K562 (cell line): ENCODE measurements at regions not wholly inside any gene's neighbourhood (a gene's known extent, or its start where the extent isn't known, plus 50 kb on each side); places are given as distances from the start of the nearest gene placed in this dataset.

ENCODE experiments used
- ATAC-seq: fragments of 200-7000 bp; cut with Tn5 transposase; 3 replicates; pipeline ENCODE4 v1.9.1; 2020; ENCODE audit warnings: moderate library complexity
- BruUV-seq: library from RNA; stranded (reverse); fragments of 400-500 nt; replicated peaks from 2 replicates; lab custom pipeline; 2021; lab: Mats Ljungman, UMichigan
- CTCF ChIA-PET: fragments of 300-600 bp; formaldehyde crosslinking; extraction: SDS; loops from one replicate; lab custom pipeline; 2021; ENCODE audit warnings: low intra/inter-chr PET ratio; lab: Yijun Ruan, JAX
- POLR2A ChIA-PET: fragments of 300-600, 350-650 bp; sonication (Branson Sonifier 250); formaldehyde crosslinking; extraction: SDS; loops from one replicate; lab custom pipeline; 2021; ENCODE audit warnings: antibody characterized with exemption, inconsistent platforms; lab: Yijun Ruan, JAX
- DNase-seq, 4 experiments: peaks; one replicate each; pipeline versions ENCODE4 v3.0.0 to v3.0.0-alpha.2; 2011 to 2018; ENCODE audit warnings: low spot score in 3 of 4, mixed read lengths in 3 of 4; ENCODE audit errors: extremely low read depth in 1 of 4
- FAIRE-seq: peaks from 2 replicates; lab custom pipeline; 2011; peaks lifted over from hg19 to GRCh38; lab: Jason Lieb, UNC
- H2AFZ ChIP-seq: 2 replicates; pipeline ENCODE4 v1.6.0; 2011; ENCODE audit warnings: low read depth, low read length, control low read depth, inconsistent platforms
- H3K27ac ChIP-seq: fragments of 200-600 bp; 3 replicates; pipeline ENCODE4 v1.8.0; 2011; ENCODE audit warnings: low read depth, mild to moderate bottlenecking, control low read depth, inconsistent platforms, low read length, moderate library complexity, mixed read lengths; ENCODE audit errors: extremely low read depth
- H3K27me3 ChIP-seq, 2 experiments: fragments of 300-600 bp in 1 of 2; 2 replicates in 1 of 2; 3 replicates in 1 of 2; pipeline versions ENCODE4 v1.6.0 to v1.8.0; 2011; ENCODE audit warnings: inconsistent platforms in 2 of 2, low read length in 2 of 2, mild to moderate bottlenecking in 1 of 2, mixed read lengths in 1 of 2, moderate library complexity in 1 of 2; ENCODE audit not compliant: control insufficient read depth in 2 of 2, insufficient read depth in 2 of 2
- H3K36me3 ChIP-seq: fragments of 300-600 bp; 3 replicates; pipeline ENCODE4 v1.8.0; 2011; ENCODE audit warnings: mild to moderate bottlenecking, low read length, inconsistent platforms; ENCODE audit not compliant: control insufficient read depth, insufficient read depth
- H3K4me1 ChIP-seq, 2 experiments: fragments of 200-600 bp in 1 of 2; replicated peaks in 1 of 2; 2 replicates in 1 of 2; 3 replicates in 1 of 2; pipeline versions ENCODE4 v1.5.1 to v1.8.0; 2011; ENCODE audit warnings: inconsistent platforms in 2 of 2, low read length in 2 of 2, mild to moderate bottlenecking in 1 of 2, mixed read lengths in 1 of 2, moderate library complexity in 1 of 2; ENCODE audit not compliant: control insufficient read depth in 2 of 2, insufficient read depth in 2 of 2
- H3K4me2 ChIP-seq: 2 replicates; pipeline ENCODE4 v1.6.1; 2011; ENCODE audit warnings: low read length, control low read depth, inconsistent platforms, mixed read lengths; ENCODE audit not compliant: insufficient read depth
- H3K4me3 ChIP-seq: fragments of 200-600 bp; sonication (generic), shearing (Covaris generic); 2 replicates; pipeline ENCODE4 v1.5.1; 2016; ENCODE audit warnings: control low read depth, inconsistent platforms
- H3K79me2 ChIP-seq: fragments of 200-600 bp; 3 replicates; pipeline ENCODE4 v1.8.0; 2011; ENCODE audit warnings: low read length, inconsistent platforms; ENCODE audit not compliant: control insufficient read depth, insufficient read depth
- H3K9ac ChIP-seq, 2 experiments: 2 replicates each; pipeline versions ENCODE4 v1.6.0 to v1.6.1; 2011; ENCODE audit warnings: low read depth in 2 of 2, low read length in 2 of 2, control low read depth in 1 of 2, inconsistent platforms in 1 of 2, mild to moderate bottlenecking in 1 of 2, mixed read lengths in 1 of 2; ENCODE audit not compliant: insufficient read depth in 1 of 2
- H3K9me1 ChIP-seq: one replicate; pipeline ENCODE4 v1.6.0; 2011; ENCODE audit warnings: inconsistent platforms, mild to moderate bottlenecking, low read length, moderate library complexity; ENCODE audit not compliant: control insufficient read depth, insufficient read depth
- H3K9me3 ChIP-seq: replicated peaks from 2 replicates; pipeline ENCODE4 v1.5.1; 2011; ENCODE audit warnings: low read depth, low read length, inconsistent platforms; ENCODE audit not compliant: control insufficient read depth, insufficient read depth
- H4K20me1 ChIP-seq: replicated peaks from 2 replicates; pipeline ENCODE4 v1.6.1; 2011; ENCODE audit warnings: low read length, inconsistent platforms, mixed read lengths; ENCODE audit not compliant: control insufficient read depth, insufficient read depth
- ARHGAP35 ChIP-seq: fragments of 450-650 bp; IDR thresholded peaks from 2 replicates; pipeline ENCODE4 v1.6.1; 2018; ENCODE audit not compliant: partially characterized antibody
- C11orf30 ChIP-seq: fragments of 450-650 bp; IDR thresholded peaks from 2 replicates; pipeline ENCODE4 v1.6.1; 2016; ENCODE audit warnings: low read depth, mild to moderate bottlenecking
- CREM ChIP-seq: IDR thresholded peaks from 2 replicates; pipeline ENCODE4 v1.6.1; 2014; ENCODE audit warnings: antibody characterized with exemption, low read depth
- FOXA3 ChIP-seq, 2 experiments: fragments of 450-650 bp in 1 of 2; sonication (generic) in 1 of 2; formaldehyde crosslinking; IDR thresholded peaks in 1 of 2; conservative IDR thresholded peaks in 1 of 2; 2 replicates each; pipeline versions ENCODE4 v1.4.0 to v1.8.0; 2020 to 2022; ENCODE audit warnings: mild to moderate bottlenecking in 2 of 2, missing genetic modification reagents in 1 of 2
- HES1 ChIP-seq: fragments of 450-650 bp; IDR thresholded peaks from 2 replicates; pipeline ENCODE4 v1.6.1; 2016; ENCODE audit warnings: low read depth, mild to moderate bottlenecking, moderate library complexity
- L3MBTL2 ChIP-seq: fragments of 450-650 bp; IDR thresholded peaks from 2 replicates; pipeline ENCODE4 v1.6.1; 2016; ENCODE audit warnings: mild to moderate bottlenecking, moderate library complexity
- MTF1 ChIP-seq: fragments of 250-450 bp; sonication (Bioruptor Pico); IDR thresholded peaks from 2 replicates; pipeline ENCODE4 v1.9.0; 2021; ENCODE audit warnings: moderate library complexity, mild to moderate bottlenecking, inconsistent platforms, borderline replicate concordance
- PHTF2 ChIP-seq: fragments of 250-450 bp; sonication (Bioruptor Pico); IDR thresholded peaks from 2 replicates; pipeline ENCODE4 v1.5.0; 2021; ENCODE audit warnings: mild to moderate bottlenecking
- TFAP4 ChIP-seq: sonication (generic); formaldehyde crosslinking; IDR thresholded peaks from 2 replicates; pipeline ENCODE4 v1.8.0; 2022; ENCODE audit warnings: missing genetic modification reagents, mild to moderate bottlenecking, moderate library complexity, borderline replicate concordance
- ZNF431 ChIP-seq: sonication (generic); formaldehyde crosslinking; IDR thresholded peaks from 2 replicates; pipeline ENCODE4 v1.8.0; 2022; ENCODE audit warnings: mild to moderate bottlenecking, missing genetic modification reagents
- WGBS: fragments of 100-300 bp; shearing (Covaris generic); methylation state at CpG from one replicate; pipeline ENCODE4 v1.1.6; 2016; ENCODE audit warnings: low coverage, mixed read lengths; ENCODE audit not compliant: insufficient coverage; ENCODE audit errors: missing lambda C conversion rate; 5-methylcytosine and 5-hydroxymethylcytosine counted together
- in situ Hi-C: fragments of 300-500 bp; cut with MboI; formaldehyde crosslinking; loops from 4 replicates; pipeline ENCODE4 v1.15.0; 2018; ENCODE audit warnings: inconsistent platforms, mixed read lengths
- intact Hi-C: fragments of 100-400 bp; cut with micrococcal nuclease; formaldehyde crosslinking; loops from 2 replicates; pipeline ENCODE4 v1.14.2; 2022

- H3K9ac ChIP-seq = no peak overlapping the region
- no peak for FAIRE-seq
- no peak for TF ChIP-seq MTF1
- TF ChIP-seq TFAP4 (CRISPR knock-in tag) = no peak
- no peak for TF ChIP-seq FOXA3 (CRISPR knock-in tag; conservative IDR thresholded peaks at IDR 0.05 in 1 of 2, IDR thresholded peaks at IDR 0.05 in 1 of 2)
- TF ChIP-seq ARHGAP35 = no peak
- TF ChIP-seq CREM = no peak
- no peak for TF ChIP-seq C11orf30
- no peak for TF ChIP-seq HES1
- TF ChIP-seq PHTF2 (CRISPR knock-in tag) = no peak
- TF ChIP-seq L3MBTL2 = no peak
- no peak for TF ChIP-seq ZNF431 (CRISPR knock-in tag)
- TF ChIP-seq, all 486 proteins: peak for 0
Measured at GRCh38 chr10:90066435-90066834, 365.0 kb downstream of the KIF20B start.

More at GRCh38 chr10:90066435-90066834, 365.0 kb downstream of the KIF20B start:
- Histone ChIP-seq H3K4me3 (no peak overlapping the region), H3K9me1 (no peaks in the 10 kb centered on the region), H3K36me3 (no peaks in the 10 kb centered on the region), H3K9me3 (no peaks in the 10 kb centered on the region; the same call in 1 of the 2 replicates), H2AFZ (no peak overlapping the region), H3K27ac (no peak overlapping the region), H3K79me2 (no peaks in the 10 kb centered on the region), H3K27me3 (no peaks in the 10 kb centered on the region), H3K4me1 (no peaks in the 10 kb centered on the region), H4K20me1 (no peaks in the 10 kb centered on the region), H3K4me2 (no peak overlapping the region)
- ChIA-PET POLR2A (no interaction called here), CTCF (no interaction called here)
- ATAC-seq (no peak), DNase-seq (no peak)
- no TSS peak for BruUV-seq
- intact Hi-C loops (no loop called here), in situ Hi-C loops (no loop called here)
- 0% methylated on average over 2 of the region's 2 CpGs for WGBS
